Activated T-cell treated with anti-CD3 and anti-CD28 coated beads for 48 hours (primary cell): ENCODE measurements at regions not wholly inside any gene's neighbourhood (a gene's known extent, or its start where the extent isn't known, plus 50 kb on each side); places are given as distances from the start of the nearest gene placed in this dataset.
"Not testable (repeated sequence)": the region's sequence is repeated elsewhere in the genome, so short reads cannot be mapped to it uniquely, and the experiment has no call there.

Experiments
- DNase-seq: peaks from one replicate; pipeline ENCODE4 v3.0.0-alpha.2; 2020; ENCODE audit warnings: low read depth

DNA sequence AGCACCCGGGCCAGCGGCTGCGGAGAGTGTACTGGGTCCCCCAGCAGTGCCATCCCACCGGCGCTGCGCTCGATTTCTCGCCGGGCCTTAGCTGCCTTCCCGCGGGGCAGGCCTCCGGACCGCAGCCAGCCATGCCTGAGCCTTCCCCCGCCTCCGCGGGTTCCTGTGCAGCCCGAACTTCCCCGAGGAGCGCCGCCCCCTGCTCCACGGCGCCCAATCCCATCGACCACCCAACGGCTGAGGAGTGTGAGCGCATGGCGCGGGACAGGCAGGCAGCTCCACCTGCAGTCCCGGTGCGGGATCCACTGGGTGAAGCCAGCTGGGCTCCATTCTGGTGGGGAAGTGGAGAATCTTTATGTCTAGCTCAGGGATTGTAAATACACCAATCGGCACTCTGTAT, 325.4 kb downstream of the PPP1R3A start:
- not testable (repeated sequence) for DNase-seq

DNA sequence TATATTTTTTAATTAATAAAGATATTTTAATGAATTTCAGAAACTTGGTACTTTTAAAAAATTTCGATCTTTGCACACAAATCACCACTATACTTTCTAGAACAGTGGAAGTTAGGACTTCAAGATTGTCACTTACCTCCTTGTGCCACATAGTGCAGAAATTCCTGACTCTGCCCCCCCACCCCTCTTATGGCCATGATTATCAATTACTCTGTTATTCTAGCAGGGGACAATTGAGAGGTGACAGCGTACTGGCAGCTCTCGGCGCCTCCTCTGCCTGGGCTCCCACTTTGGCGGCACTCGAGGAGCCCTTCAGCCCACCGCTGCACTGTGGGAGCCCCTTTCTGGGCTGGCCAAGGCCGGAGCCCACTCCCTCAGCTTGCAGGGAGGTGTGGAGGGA, 325.9 kb downstream of the PPP1R3A start:
- not testable (repeated sequence) for DNase-seq

DNA sequence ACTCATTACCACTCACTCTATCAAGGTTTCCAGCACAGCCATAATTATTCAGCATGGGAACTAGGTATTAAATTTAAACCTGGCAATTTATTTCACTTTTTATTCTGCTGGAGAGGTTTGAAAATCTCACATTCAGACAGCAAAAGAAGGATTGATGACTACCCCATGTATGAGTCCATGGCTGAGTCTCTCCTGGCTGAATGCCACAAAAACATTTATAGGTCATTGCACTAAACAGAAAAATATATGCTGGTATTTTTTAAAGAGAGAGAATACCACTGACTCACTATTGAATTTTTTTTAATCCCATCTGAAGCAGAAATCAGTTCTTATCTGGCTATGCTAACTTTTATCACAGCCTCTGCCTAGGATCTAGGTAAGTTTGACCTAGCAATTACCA, 336.3 kb downstream of the PPP1R3A start:
- DNase-seq, result no peak

DNA sequence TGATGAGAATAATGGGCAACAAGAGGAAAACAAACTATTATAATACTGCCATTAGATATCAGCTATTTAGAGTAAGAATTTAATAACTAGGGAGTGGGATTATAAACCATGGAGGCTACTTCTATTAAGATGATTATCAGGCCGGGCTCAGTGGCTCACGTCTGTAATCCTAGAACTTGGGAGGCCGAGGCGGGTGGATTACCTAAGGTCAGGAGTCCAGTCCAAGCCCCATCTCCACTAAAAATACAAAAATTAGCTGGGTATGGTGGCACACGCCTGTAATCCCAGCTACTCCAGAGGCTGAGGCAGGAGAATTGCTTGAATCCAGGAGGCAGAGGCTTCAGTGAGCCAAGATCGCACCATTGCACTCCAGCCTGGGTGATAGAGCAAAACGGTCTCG, 355.6 kb downstream of the PPP1R3A start:
- DNase-seq, result not testable (repeated sequence)

DNA sequence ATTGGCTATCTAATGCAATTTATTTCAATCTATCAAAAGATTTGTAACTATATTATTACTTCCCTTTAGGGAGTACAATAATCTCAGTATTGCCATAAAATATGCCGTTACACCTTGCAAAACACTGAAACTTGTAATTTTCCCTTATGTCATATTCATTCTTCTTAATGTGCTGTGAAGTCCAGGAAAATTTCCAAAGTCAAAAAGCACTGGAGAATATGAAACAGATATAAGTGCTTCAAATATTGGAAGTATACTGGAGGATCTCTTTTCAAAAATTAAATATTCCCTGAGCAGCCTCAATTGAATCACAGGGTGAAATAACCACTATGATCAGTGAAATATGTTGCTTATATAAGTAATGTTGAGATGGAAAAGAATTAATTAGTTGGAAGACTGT, 356.0 kb downstream of the PPP1R3A start:
- no peak for DNase-seq

DNA sequence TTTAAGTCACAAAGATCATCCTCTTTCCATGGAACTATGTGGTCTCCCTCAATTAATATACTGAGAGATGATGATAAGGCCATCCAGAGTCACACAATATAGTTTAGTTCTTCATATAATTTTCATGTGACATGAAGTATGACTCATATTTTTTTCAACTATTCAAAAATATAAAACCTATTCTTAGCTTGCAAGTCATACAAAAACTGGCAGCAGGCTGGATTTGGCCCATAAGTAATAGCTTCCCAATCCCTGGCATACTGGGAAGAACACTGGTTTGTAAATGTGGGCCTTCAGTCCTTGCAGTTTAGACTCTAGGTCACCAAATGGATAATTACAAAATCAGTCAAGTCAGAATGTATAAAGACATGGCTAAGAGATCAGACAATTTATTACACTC, 356.6 kb downstream of the PPP1R3A start:
- no peak for DNase-seq

DNA sequence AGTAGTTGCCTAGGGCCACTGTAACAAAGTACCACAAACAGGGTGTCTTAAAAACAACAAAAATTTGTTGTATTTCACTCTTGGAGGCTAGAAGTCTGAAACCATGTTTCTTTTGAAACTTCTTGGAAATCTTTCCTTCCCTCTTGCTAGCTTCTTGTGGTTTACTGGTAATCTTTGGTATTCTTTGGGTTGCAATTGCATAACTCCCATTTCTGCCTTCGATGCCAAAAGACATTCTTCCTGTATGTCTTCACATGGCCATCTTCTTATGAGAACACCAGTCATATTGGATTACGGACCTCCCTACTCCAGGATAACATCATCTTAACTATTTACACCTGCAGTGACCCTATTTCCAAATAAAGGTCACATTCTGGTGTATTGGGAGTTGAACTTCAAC, 357.4 kb downstream of the PPP1R3A start:
- no peak for DNase-seq

DNA sequence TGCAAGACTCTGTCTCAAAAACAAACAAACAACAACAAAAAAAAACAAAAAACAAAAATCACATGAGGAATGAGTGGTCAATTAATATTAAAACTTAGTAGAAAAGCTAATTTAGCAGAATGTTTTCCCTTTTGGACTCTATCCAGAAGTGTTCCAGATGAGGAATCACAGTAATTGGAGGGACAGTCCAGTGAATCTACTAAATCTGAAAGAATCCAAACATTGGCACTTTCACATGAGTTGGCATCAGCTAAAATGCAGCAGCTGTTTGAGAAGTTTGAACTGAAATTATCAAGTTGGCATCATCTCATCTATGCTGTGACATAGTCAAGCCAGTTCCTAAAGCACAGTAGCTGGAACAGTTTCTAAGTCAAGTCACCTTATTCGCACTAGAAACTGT, 367.8 kb downstream of the PPP1R3A start:
- no peak for DNase-seq

DNA sequence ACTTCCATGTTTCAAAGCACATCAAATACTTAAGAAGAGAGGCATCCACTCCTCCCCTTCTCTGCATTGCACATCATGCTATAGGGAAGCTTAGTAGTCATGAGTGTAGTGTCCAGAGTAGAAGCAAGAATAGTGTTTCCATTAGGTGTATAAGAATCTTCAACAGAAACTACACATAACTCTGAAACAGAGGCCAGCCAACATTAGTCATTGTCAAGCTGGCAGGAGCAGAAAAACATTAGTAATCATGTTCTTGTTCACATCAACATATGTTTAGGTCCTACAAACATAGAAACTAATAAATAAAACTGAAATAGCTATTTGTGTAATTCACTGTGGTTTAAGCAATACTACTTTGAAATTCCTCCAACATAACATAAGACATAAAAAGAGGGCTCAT, 370.2 kb downstream of the PPP1R3A start:
- no peak for DNase-seq

DNA sequence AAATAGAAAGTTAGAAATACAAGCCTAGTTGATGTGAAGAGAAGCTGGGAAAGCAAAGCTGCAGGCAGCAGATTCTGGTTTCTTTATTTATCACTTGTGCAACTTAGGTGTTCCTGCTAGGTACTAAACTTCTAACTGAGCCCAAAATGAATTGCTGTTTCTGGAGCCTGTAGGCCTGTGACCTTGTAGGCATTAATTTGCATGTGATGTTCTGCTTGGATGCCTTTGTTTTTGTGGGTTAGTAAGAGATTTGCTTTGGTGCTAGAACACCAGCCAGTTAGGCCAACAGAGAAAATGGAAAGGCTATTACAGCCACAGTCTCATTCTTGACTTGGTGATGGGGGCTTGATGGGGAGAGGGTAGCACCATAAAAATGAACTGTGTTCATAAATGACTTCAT, 370.7 kb downstream of the PPP1R3A start:
- no peak for DNase-seq

DNA sequence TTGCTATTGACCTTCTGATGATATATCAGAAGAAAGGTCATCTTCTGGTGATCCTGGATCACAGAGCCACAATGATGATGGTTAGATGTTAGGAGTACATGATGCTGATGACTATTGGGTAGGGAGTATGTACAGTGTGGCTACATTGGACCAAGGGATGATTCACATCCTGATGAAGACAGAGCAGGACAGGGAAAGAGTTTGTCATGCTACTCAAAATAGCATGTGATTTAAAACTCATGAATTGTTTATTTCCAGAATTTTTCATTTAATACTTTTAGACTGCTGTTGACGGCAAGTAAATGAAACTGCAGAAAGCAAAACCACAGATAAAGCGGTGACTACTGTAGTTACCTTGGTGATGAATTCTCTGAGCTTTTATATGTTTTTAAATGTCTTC, 397.3 kb downstream of the PPP1R3A start:
- DNase-seq, result no peak

DNA sequence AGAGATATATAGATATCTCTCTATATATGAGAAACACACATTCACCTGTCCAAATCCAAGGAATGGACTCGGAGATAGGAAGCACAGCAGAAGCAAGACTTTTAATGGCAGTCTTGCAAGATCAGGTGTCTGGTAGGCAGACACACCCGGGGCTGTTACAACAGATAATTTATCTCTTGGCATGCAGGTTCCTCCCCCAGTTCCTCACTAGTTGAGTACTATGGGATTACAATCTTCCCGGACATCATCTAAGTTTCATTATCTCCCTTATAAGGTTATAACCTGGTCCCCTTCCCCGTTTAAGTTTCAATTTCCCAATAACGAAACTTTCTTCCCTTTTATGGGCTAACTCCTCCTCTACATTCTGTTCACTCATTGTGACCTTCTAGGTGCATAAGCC, 399.3 kb downstream of the PPP1R3A start:
- no peak for DNase-seq

DNA sequence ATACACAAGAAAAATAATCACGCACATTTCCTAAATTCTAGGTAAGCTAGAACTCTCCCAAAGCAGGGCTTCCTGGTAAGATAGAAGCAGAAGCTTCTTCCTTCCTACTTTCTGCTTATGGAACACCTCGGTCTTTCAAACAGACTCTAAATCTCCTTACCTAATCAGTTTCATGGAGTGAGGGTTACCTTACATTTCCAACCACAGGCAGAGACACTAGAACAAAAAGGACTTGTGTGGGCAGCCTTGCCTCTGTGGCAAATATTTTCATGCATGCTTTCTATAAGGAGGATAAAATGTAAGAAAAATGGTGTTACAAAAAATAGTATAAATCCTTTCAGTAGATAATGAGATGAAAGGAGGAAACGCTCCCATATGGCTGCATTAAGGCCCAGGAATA, 386.3 kb upstream of the SMIM30 start:
- no peak for DNase-seq

DNA sequence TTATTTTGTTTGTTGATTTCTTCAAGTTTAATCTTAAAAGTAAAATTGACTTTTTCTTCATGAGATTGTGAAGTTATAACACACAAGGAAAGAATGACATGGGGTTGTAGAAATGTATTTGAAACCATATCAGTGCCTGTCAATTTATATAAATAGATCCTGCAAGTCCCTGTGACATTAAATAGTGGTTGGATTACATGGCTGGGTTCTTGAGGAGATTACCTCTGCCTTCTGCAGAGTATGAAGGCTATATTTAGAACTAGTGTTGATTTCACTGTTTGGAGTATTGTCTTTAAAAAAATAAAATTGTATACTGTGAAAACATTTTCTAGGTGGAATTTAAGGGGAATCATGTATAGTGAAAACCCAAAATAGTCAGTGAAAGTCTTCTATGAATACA, 385.8 kb upstream of the SMIM30 start:
- no peak for DNase-seq

DNA sequence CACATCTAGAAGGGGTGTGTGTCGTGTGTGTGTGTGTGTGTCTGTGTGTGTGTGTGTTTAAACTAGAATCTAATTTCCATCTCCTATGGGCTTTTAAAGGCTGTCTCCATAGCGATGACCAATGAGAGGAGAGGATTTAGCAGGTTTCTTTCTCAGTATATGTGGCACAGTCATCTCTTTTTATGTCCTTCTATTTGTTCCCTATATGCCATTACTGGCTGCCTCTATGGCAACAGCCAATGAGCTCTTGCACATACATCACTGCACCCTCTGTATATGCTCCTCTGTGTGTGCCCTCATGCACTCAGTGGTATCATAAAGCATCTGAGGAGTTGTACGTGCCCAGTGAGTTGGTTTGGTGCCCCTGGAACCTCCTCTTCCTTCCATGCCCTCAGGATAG, 378.2 kb upstream of the SMIM30 start:
- not testable (repeated sequence) for DNase-seq

DNA sequence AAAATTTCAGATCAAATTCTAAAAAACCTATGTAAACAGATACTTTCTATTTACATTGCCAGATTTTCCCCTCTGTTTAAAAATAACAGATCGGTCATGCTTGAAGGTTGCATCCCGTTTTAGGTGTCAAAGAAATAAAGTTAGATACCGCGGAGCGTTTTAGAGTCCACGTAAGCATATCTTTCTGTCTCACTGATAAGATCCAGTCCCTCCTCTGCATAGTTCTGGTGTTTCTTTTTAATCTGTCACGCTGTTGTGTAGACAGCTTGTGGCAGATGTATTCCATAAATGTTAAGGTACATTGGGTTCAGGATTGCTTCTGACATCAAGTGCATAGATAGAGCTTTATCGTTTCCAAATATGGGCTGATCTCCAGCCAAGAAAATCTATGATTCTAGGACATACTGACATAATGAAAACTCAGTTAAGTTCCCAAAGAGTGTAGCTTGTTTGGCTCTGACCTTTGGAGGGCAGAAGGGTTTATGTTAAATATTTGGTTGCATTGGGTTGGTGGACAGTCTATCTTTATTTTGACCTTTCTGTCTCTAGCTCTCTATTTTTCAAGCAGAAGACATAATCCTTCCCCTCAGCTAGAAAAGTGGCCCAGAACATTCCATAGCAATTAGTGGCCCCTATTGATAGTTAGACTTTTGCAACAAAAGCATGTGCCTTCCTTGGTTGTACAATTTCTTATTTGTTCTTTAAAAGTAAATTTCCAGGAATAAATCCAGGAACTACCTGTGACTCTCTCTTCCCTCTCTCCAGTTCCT, 376.6 kb upstream of the SMIM30 start:
- not testable (repeated sequence) for DNase-seq

DNA sequence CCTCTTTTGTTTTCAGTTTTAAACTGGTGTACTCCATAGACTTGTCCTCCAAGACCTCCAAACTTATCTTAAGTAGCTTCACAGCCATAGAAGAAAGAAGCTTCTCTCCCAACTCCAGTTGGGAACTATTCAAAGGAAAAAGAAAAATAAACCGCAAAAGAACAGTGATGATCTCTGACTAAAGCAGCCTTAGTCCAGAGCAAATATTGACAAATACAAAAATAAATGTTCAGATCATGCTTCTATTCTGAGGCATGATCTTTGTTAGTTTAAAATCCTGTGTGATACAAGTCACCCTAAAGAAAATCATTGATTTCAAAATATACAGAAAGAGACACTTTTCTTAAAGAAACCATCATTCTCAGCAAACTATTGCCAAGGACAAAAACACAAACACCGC, 373.0 kb upstream of the SMIM30 start:
- no peak for DNase-seq

DNA sequence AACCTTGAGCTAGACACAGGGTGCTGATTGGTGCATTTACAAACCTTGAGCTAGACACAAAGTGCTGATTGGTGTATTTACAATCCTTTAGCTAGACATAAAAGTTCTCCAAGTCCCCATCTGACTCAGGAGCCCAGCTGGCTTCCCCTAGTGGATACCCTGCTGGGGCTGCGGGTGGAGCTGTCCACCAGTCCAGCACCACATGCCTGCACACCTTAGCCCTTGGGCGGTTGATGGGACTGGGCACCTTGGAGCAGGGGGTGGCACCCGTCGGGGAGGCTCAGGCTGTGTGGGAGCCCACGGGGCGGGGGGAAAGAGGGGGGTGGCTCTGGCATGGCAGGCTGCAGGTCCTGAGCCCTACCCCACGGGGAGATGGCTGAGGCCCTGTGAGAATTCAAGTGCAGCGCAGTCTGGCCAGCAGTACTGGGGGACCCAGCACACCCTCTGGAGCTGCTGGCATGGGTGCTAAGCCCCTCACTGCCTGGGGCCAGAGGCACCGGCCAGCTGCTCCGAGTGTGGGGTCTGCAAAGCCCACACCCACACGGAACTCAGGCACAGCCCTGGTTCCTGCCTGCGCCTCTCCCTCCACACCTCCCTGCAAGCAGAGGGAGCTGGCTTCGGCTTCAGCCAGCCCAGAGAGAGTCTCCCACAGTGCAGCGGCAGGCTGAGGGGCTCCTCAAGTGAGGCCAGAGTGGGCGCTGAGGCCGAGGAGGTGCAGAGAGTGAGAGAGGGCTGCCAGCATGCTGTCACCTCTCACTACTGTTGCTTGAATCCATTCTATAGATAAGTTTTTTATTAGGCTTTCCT, 369.8 kb upstream of the SMIM30 start:
- DNase-seq, result no peak

DNA sequence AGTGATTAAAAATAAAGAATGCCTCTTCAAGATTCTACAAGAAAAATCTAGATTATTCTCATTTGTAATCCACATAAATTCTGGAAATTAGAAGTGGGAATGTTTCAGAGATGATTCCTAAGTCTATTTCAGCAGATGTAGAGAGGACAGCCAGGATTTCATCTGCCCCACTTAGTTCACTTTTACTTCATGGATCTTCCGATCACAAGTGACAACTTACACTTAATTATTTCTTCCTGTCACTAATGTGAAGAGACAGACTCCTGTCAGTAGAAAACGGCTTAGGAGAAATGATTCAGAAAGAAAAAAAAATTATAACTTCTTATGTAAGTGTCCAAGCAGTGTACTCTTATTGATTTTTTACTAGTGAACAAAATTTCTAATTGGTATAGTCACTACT, 368.2 kb upstream of the SMIM30 start:
- DNase-seq, result no peak

DNA sequence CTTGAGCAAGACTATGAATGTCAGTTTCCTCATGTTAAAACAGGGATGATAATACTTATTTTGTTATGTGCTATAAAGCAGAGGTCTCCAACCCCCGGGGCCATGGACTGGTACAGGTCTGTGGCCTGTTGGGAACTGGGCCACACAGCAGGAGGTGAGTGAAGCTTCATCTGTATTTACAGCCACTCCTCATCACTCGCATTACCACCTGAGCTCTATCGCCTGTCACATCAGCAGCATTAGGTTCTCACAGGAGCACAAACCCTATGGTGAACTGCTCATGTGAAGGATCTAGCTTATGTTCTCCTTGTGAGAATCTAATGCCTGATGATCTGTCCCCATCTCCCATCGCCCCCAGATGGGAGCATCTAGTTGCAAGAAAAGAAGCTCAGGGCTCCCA, 365.3 kb upstream of the SMIM30 start:
- DNase-seq, result no peak

DNA sequence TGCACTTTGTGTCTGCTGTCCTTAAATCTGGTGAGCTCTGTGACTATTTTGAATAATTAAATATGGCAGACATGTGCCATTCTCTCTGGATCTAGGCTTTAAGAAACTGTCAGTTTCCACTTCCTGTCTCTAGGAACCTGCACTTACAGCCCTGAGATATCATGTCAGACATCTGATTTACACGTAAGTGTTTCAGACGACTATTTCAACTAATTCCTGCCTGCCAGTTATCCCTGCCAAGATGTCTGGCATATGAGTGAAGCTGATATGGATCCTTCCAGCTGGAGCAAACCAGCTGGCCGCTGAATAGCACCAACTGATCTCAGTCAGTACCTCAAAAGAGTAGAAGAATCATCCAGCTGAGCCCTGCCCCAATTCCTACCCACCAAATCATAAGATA, 362.2 kb upstream of the SMIM30 start:
- no peak for DNase-seq

DNA sequence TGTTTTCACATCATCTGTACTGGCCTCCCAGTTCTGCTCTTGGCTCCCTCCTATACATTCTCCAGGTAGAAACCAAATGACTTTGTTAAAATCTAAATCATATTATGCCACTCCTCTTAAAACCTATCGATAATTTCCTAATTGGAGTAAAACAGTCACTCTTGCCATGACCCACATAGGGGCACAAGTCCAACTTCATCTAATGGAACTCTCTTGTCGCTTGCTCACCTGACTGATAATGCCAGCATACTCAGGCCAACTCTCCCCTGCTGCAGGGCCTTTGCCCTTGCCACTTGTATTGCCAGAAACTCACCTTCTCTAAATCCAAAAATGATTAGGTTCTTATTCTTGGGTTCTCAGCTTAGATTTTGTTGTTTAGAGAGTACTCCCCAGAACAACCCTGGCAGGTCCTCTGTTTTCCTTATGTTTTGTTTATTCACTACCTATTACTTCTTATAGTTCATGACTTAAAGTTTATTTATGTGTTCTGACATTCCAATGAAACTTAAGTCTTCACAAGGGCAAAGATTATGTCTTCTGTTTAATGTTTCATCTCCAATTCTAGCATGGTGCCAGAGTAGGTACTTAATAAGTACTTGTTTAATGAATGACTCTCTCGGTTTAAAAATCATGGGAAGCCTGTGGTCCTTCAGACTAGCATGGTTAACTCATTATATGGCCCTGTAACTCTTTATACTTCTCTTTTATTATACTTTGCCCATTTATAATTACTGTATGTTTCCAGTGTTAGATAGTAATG, 345.9 kb upstream of the SMIM30 start:
- no peak for DNase-seq

DNA sequence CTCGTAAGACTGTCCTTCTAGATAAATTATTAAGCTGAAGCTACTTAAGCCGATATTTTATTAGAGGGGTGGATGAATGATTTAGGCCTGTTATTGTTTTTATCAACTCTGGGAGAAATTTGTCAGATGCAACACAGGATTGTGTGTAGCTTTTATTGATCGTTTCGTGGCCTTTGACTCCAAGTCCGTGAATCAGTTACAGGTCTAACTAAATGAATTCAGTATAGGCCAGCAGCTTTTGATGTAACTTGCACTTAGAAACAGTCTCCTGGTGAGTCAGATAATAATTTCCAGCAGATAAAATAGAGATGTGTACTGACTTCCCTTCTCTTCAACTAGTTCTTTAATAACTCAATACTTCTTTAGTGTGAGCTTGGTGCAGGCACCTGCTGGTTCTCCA, 341.7 kb upstream of the SMIM30 start:
- no peak for DNase-seq
